ENCODE measurements at regions not wholly inside any gene's neighbourhood (a gene's known extent, or its start where the extent isn't known, plus 50 kb on each side); places are given as distances from the start of the nearest gene placed in this dataset.

GRCh38 chr22:49097171-49097925 is 730.3 kb downstream of the BRD1 start:
- H3K79me2 ChIP-seq (replicated peaks; ENCODE audit: insufficient read depth), result no peaks in the 10 kb centered on the region
- no peak for ATAC-seq
- H3K4me1 Mint-ChIP-seq, result no peaks in the 10 kb centered on the region; the same call in 2 of the 3 replicates
- H4K20me1 ChIP-seq (replicated peaks; ENCODE audit: insufficient read depth), result no peaks in the 10 kb centered on the region
- H3K4me3 ChIP-seq, result no peak overlapping the region
- peaks cover 11% of the 10 kb centered on the region for H3K27me3 Mint-ChIP-seq (ENCODE audit: insufficient read depth, low read depth, poor library complexity)
- no peak for DNase-seq (ENCODE audit: low spot score)
- no peak overlapping the region for H3K4me2 ChIP-seq
- H2AFZ ChIP-seq, result no peak overlapping the region
- no peak overlapping the region for H3K27ac ChIP-seq (ENCODE audit: low read depth)
- no peak overlapping the region for H3K27ac Mint-ChIP-seq
- no peak for TF ChIP-seq ZNF114 (CRISPR knock-in tag; IDR thresholded peaks at IDR 0.05)
- TF ChIP-seq NANOG (IDR thresholded peaks at IDR 0.05; ENCODE audit: borderline replicate concordance), result no peak
- no peak for TF ChIP-seq JUNB (IDR thresholded peaks at IDR 0.05; ENCODE audit: unreplicated experiment)
- TF ChIP-seq POLR2AphosphoS5 (IDR thresholded peaks at IDR 0.05; ENCODE audit: low read depth), result no peak
- TF ChIP-seq, protein P1, sequence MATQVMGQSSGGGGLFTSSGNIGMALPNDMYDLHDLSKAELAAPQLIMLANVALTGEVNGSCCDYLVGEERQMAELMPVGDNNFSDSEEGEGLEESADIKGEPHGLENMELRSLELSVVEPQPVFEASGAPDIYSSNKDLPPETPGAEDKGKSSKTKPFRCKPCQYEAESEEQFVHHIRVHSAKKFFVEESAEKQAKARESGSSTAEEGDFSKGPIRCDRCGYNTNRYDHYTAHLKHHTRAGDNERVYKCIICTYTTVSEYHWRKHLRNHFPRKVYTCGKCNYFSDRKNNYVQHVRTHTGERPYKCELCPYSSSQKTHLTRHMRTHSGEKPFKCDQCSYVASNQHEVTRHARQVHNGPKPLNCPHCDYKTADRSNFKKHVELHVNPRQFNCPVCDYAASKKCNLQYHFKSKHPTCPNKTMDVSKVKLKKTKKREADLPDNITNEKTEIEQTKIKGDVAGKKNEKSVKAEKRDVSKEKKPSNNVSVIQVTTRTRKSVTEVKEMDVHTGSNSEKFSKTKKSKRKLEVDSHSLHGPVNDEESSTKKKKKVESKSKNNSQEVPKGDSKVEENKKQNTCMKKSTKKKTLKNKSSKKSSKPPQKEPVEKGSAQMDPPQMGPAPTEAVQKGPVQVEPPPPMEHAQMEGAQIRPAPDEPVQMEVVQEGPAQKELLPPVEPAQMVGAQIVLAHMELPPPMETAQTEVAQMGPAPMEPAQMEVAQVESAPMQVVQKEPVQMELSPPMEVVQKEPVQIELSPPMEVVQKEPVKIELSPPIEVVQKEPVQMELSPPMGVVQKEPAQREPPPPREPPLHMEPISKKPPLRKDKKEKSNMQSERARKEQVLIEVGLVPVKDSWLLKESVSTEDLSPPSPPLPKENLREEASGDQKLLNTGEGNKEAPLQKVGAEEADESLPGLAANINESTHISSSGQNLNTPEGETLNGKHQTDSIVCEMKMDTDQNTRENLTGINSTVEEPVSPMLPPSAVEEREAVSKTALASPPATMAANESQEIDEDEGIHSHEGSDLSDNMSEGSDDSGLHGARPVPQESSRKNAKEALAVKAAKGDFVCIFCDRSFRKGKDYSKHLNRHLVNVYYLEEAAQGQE (IDR thresholded peaks at IDR 0.05; ENCODE audit: unreplicated experiment), result no peak
- TF ChIP-seq, protein P2, sequence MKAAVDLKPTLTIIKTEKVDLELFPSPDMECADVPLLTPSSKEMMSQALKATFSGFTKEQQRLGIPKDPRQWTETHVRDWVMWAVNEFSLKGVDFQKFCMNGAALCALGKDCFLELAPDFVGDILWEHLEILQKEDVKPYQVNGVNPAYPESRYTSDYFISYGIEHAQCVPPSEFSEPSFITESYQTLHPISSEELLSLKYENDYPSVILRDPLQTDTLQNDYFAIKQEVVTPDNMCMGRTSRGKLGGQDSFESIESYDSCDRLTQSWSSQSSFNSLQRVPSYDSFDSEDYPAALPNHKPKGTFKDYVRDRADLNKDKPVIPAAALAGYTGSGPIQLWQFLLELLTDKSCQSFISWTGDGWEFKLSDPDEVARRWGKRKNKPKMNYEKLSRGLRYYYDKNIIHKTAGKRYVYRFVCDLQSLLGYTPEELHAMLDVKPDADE (IDR thresholded peaks at IDR 0.05), result no peak
- no peak for TF ChIP-seq CREB1 (CRISPR knock-in tag; IDR thresholded peaks at IDR 0.05; ENCODE audit: low read depth)
- TF ChIP-seq ZNF462 (CRISPR knock-in tag; IDR thresholded peaks at IDR 0.05), result no peak
- TF ChIP-seq CTCF (conservative IDR thresholded peaks at IDR 0.05; ENCODE audit: low read depth in 2 of 2), result no peak
- TF ChIP-seq EZH2phosphoT487 (IDR thresholded peaks at IDR 0.05; ENCODE audit: unreplicated experiment), result no peak
- TF ChIP-seq ZNF331 (CRISPR knock-in tag; IDR thresholded peaks at IDR 0.05; ENCODE audit: low read depth), result no peak
- TF ChIP-seq STAT1 (IDR thresholded peaks at IDR 0.05; ENCODE audit: unreplicated experiment), result no peak
- no peak for TF ChIP-seq EZH2 (IDR thresholded peaks at IDR 0.05; ENCODE audit: low read depth, unreplicated experiment)
- no peak overlapping the region for H3K4me3 Mint-ChIP-seq
- no peaks in the 10 kb centered on the region for H3K27me3 ChIP-seq (ENCODE audit: insufficient read depth)
- no peaks in the 10 kb centered on the region for H3K9me3 Mint-ChIP-seq
- no peaks in the 10 kb centered on the region for H3K4me1 ChIP-seq (ENCODE audit: insufficient read depth)
- H3K9me2 ChIP-seq (ENCODE audit: insufficient read depth), result no peaks in the 10 kb centered on the region
- H3K36me3 ChIP-seq (ENCODE audit: insufficient read depth), result no peaks in the 10 kb centered on the region
- no peaks in the 10 kb centered on the region for H3F3A ChIP-seq (replicated peaks; ENCODE audit: low read depth)
- no peaks in the 10 kb centered on the region; the same call in 2 of the 3 replicates for H3K36me3 Mint-ChIP-seq (ENCODE audit: low read depth)

All from GM23338 (cell line).